ENCODE measurements at regions not wholly inside any gene's neighbourhood (a gene's known extent, or its start where the extent isn't known, plus 50 kb on each side); places are given as distances from the start of the nearest gene placed in this dataset.

DNA sequence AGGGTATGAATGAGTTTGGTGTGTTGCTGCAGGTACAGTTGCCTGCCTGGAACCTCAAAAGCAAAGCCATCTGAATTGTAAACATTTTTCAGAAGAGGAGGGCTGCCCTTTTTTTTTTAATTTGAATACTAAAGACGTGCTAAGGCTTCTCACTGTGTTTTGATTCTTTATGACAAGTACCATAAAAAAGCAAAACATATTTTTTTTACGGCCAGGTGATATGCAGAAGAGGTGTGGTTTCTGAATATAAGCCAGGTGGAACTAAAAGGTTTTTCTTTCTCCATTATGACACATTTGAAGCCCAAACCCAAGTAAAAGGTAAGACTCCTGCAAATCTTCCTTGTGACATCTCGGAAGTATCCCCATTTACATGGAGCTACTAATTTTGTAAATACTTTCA, 246.3 kb downstream of the IRS1 start:
- ATAC-seq (no peak), FAIRE-seq (no peak)
- intact Hi-C loops (cut with micrococcal nuclease; ENCODE audit: unreplicated experiment), result no loop called here
- no peak for TF ChIP-seq ZNF660 (CRISPR knock-in tag; IDR thresholded peaks at IDR 0.05; ENCODE audit: borderline replicate concordance, low read depth)
- TF ChIP-seq, protein P1, sequence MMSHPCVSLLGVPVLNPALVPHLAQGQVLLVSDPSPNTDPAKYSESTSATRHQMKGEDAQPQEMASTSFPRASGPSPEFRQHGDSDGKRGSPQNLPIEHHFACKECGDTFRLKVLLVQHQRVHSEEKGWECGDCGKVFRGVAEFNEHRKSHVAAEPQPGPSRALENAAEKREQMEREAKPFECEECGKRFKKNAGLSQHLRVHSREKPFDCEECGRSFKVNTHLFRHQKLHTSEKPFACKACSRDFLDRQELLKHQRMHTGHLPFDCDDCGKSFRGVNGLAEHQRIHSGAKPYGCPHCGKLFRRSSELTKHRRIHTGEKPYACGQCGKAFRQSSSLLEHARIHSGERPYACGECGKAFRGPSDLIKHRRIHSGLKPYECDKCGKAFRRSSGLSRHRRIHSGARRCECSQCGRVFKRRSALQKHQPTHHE (CRISPR knock-in tag; IDR thresholded peaks at IDR 0.05; ENCODE audit: borderline replicate concordance), result no peak
- TF ChIP-seq, protein P2, sequence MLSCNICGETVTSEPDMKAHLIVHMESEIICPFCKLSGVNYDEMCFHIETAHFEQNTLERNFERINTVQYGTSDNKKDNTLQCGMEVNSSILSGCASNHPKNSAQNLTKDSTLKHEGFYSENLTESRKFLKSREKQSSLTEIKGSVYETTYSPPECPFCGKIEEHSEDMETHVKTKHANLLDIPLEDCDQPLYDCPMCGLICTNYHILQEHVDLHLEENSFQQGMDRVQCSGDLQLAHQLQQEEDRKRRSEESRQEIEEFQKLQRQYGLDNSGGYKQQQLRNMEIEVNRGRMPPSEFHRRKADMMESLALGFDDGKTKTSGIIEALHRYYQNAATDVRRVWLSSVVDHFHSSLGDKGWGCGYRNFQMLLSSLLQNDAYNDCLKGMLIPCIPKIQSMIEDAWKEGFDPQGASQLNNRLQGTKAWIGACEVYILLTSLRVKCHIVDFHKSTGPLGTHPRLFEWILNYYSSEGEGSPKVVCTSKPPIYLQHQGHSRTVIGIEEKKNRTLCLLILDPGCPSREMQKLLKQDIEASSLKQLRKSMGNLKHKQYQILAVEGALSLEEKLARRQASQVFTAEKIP (CRISPR knock-in tag; IDR thresholded peaks at IDR 0.05; ENCODE audit: borderline replicate concordance), result no peak
- no peak for TF ChIP-seq PAWR (CRISPR knock-in tag; IDR thresholded peaks at IDR 0.05; ENCODE audit: borderline replicate concordance)
- TF ChIP-seq, protein P3, sequence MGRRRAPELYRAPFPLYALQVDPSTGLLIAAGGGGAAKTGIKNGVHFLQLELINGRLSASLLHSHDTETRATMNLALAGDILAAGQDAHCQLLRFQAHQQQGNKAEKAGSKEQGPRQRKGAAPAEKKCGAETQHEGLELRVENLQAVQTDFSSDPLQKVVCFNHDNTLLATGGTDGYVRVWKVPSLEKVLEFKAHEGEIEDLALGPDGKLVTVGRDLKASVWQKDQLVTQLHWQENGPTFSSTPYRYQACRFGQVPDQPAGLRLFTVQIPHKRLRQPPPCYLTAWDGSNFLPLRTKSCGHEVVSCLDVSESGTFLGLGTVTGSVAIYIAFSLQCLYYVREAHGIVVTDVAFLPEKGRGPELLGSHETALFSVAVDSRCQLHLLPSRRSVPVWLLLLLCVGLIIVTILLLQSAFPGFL (CRISPR knock-in tag; IDR thresholded peaks at IDR 0.05), result no peak
- no peak for TF ChIP-seq ZBTB8A (CRISPR knock-in tag; IDR thresholded peaks at IDR 0.05; ENCODE audit: borderline replicate concordance, low read depth)
- no peak for TF ChIP-seq NR2F2 (IDR thresholded peaks at IDR 0.05; ENCODE audit: borderline replicate concordance, low read depth)
- TF ChIP-seq ZNF780A (CRISPR knock-in tag; IDR thresholded peaks at IDR 0.05), result no peak
- TF ChIP-seq, protein P4, sequence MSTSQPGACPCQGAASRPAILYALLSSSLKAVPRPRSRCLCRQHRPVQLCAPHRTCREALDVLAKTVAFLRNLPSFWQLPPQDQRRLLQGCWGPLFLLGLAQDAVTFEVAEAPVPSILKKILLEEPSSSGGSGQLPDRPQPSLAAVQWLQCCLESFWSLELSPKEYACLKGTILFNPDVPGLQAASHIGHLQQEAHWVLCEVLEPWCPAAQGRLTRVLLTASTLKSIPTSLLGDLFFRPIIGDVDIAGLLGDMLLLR (CRISPR knock-in tag; IDR thresholded peaks at IDR 0.05), result no peak
- TF ChIP-seq ZNF441 (CRISPR knock-in tag; IDR thresholded peaks at IDR 0.05; ENCODE audit: borderline replicate concordance), result no peak
- no peak for TF ChIP-seq XRCC5 (optimal IDR thresholded peaks at IDR 0.05; ENCODE audit: low read length)
- TF ChIP-seq GTF3A (CRISPR knock-in tag; conservative IDR thresholded peaks at IDR 0.05), result no peak
- TF ChIP-seq, protein P5, sequence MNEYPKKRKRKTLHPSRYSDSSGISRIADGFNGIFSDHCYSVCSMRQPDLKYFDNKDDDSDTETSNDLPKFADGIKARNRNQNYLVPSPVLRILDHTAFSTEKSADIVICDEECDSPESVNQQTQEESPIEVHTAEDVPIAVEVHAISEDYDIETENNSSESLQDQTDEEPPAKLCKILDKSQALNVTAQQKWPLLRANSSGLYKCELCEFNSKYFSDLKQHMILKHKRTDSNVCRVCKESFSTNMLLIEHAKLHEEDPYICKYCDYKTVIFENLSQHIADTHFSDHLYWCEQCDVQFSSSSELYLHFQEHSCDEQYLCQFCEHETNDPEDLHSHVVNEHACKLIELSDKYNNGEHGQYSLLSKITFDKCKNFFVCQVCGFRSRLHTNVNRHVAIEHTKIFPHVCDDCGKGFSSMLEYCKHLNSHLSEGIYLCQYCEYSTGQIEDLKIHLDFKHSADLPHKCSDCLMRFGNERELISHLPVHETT (CRISPR knock-in tag; conservative IDR thresholded peaks at IDR 0.05), result no peak
- TF ChIP-seq, protein P6, sequence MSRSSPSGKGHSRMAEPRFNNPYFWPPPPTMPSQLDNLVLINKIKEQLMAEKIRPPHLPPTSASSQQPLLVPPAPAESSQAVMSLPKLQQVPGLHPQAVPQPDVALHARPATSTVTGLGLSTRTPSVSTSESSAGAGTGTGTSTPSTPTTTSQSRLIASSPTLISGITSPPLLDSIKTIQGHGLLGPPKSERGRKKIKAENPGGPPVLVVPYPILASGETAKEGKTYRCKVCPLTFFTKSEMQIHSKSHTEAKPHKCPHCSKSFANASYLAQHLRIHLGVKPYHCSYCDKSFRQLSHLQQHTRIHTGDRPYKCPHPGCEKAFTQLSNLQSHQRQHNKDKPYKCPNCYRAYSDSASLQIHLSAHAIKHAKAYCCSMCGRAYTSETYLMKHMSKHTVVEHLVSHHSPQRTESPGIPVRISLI (CRISPR knock-in tag; IDR thresholded peaks at IDR 0.05; ENCODE audit: borderline replicate concordance), result no peak
- TF ChIP-seq, protein P7, sequence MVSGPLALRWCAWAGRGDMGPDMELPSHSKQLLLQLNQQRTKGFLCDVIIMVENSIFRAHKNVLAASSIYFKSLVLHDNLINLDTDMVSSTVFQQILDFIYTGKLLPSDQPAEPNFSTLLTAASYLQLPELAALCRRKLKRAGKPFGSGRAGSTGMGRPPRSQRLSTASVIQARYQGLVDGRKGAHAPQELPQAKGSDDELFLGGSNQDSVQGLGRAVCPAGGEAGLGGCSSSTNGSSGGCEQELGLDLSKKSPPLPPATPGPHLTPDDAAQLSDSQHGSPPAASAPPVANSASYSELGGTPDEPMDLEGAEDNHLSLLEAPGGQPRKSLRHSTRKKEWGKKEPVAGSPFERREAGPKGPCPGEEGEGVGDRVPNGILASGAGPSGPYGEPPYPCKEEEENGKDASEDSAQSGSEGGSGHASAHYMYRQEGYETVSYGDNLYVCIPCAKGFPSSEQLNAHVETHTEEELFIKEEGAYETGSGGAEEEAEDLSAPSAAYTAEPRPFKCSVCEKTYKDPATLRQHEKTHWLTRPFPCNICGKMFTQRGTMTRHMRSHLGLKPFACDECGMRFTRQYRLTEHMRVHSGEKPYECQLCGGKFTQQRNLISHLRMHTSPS (CRISPR knock-in tag; IDR thresholded peaks at IDR 0.05; ENCODE audit: low read depth), result no peak

More for the DNA sequence above, 246.3 kb downstream of the IRS1 start:
- no TSS peak for BruUV-seq (replicated peaks)
- H3K36me3 ChIP-seq (replicated peaks in 1 of 2; ENCODE audit: control insufficient read depth in 1 of 2, insufficient read depth in 2 of 2, low read length in 2 of 2), result no peaks in the 10 kb centered on the region
- no peaks in the 10 kb centered on the region for H3K27me3 ChIP-seq (ENCODE audit: control insufficient read depth in 1 of 2, insufficient read depth in 2 of 2, low read length in 2 of 2)
- H3K9ac ChIP-seq (ENCODE audit: insufficient read depth, low read depth, low read length), result no peak overlapping the region
- CTCF ChIA-PET (ENCODE audit: low intra/inter-chr PET ratio, low total read pairs), result no interaction called here
- H4K20me1 ChIP-seq (ENCODE audit: insufficient read depth, low read length), result no peaks in the 10 kb centered on the region
- POLR2A ChIA-PET, result no interaction called here
- 94% methylated on average over 3 of the region's 3 CpGs for WGBS (ENCODE audit: low lambda C conversion rate)
- DNase-seq (ENCODE audit: low spot score), result no peak
- H3K4me3 ChIP-seq (replicated peaks in 1 of 3; ENCODE audit: insufficient read depth in 1 of 3, low read depth in 2 of 3, low read length in 3 of 3), result no peak overlapping the region
- no peak overlapping the region for H3K27ac ChIP-seq (ENCODE audit: extremely low read length, insufficient read depth, low read length)
- no peaks in the 10 kb centered on the region for H3K79me2 ChIP-seq (ENCODE audit: insufficient read depth, low read length)
- H2AFZ ChIP-seq (ENCODE audit: low read length), result no peak overlapping the region
- in situ Hi-C loops (cut with HindIII; ENCODE audit: extremely low pct_ligation_motif_present, low pct_unique_long_range_greater_than_20kb), result no loop called here
- no peaks in the 10 kb centered on the region for H3K9me3 ChIP-seq (ENCODE audit: low read length)
- no peak overlapping the region for H3K4me2 ChIP-seq (ENCODE audit: low read depth, low read length)
- H3K4me1 ChIP-seq (ENCODE audit: insufficient read depth, low read length), result peaks cover 22% of the 10 kb centered on the region
